ACC112 (cell line): ENCODE measurements at regions not wholly inside any gene's neighbourhood (a gene's known extent, or its start where the extent isn't known, plus 50 kb on each side); places are given as distances from the start of the nearest gene placed in this dataset.
A peak's percentile ranks its signal among the peaks of the same experiment; 100 is the strongest.
"Not testable (repeated sequence)": the region's sequence is repeated elsewhere in the genome, so short reads cannot be mapped to it uniquely, and the experiment has no call there.

Source experiments
- H2AFZ ChIP-seq: fragments of 200-600 bp; sonication (generic); one replicate; pipeline ENCODE4 v1.6.0; 2017; ENCODE audit warnings: antibody characterized with exemption, low read length; ENCODE audit not compliant: unreplicated experiment
- H3K27ac ChIP-seq: fragments of 200-600 bp; sonication (generic); 2 replicates; pipeline ENCODE4 v1.5.1; 2014; ENCODE audit warnings: low read depth, mild to moderate bottlenecking, antibody characterized with exemption, low read length, moderate library complexity
- H3K27me3 ChIP-seq: fragments of 200-600 bp; sonication (generic); 2 replicates; pipeline ENCODE4 v1.6.1; 2014; ENCODE audit warnings: mild to moderate bottlenecking, antibody characterized with exemption, low read length, moderate library complexity, mixed read lengths; ENCODE audit not compliant: insufficient read depth
- H3K36me3 ChIP-seq: fragments of 200-600 bp; sonication (generic); 2 replicates; pipeline ENCODE4 v1.6.1; 2016; ENCODE audit warnings: mild to moderate bottlenecking, antibody characterized with exemption, low read length, moderate library complexity, mixed read lengths; ENCODE audit not compliant: insufficient read depth
- H3K4me1 ChIP-seq: fragments of 200-600 bp; sonication (generic); one replicate; pipeline ENCODE4 v1.6.1; 2016; ENCODE audit warnings: low read length, mixed read lengths; ENCODE audit not compliant: insufficient read depth, unreplicated experiment, control insufficient read depth
- H3K4me3 ChIP-seq: fragments of 200-600 bp; sonication (generic); 2 replicates; pipeline ENCODE4 v1.5.1; 2014; ENCODE audit warnings: mild to moderate bottlenecking, low read depth, low read length
- H3K79me2 ChIP-seq: fragments of 200-600 bp; sonication (generic); one replicate; pipeline ENCODE4 v1.6.0; 2016; ENCODE audit warnings: low read length; ENCODE audit not compliant: control insufficient read depth, unreplicated experiment, insufficient read depth

DNA sequence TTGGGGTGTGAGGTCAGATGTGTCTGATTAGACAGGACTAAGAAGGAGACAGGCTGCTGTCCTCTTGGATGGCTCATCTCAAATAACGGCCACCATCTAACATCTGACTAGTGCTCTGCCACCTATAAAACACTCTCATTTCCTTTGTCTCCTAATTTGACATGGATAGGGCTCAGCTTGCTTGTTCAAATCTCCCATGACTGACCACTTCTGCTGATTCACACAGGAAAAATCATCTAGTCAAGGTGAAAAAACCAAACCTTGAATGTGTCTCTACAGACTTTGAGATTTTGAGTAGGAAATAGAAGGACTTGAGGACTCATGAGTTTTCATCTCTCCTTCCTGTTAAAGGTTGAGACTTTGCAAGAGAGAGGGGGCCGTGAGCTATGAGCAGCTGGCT lies 150.6 kb downstream of the IER5 start:
- Histone ChIP-seq H3K36me3 (no peaks in the 10 kb centered on the region), H3K27ac (no peak overlapping the region), H3K79me2 (no peaks in the 10 kb centered on the region), H3K27me3 (peaks cover 25% of the 10 kb centered on the region; the same call in 1 of the 2 replicates), H2AFZ (no peak overlapping the region), H3K4me3 (no peak overlapping the region), H3K4me1 (no peaks in the 10 kb centered on the region)

DNA sequence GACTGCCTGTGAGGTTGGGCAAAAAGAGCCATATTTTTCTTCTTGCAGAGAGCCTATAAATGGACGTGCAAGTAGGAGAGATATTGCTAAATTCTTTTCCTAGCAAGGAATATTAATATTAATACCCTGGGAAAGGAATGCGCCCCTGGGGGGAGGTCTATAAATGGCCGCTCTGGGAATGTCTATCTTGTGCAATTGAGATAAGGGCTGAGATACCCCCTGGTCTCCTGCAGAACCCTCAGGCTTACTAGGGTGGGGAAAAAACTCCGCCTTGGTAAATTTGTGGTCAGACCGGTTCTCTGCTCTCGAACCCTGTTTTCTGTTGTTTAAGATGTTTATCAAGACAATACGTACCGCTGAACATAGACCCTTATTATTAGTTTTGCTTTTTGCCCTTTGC lies 157.8 kb downstream of the IER5 start:
- not testable (repeated sequence) for H3K79me2 ChIP-seq, H2AFZ ChIP-seq, H3K27ac ChIP-seq, H3K36me3 ChIP-seq, H3K4me3 ChIP-seq, H3K27me3 ChIP-seq, H3K4me1 ChIP-seq

DNA sequence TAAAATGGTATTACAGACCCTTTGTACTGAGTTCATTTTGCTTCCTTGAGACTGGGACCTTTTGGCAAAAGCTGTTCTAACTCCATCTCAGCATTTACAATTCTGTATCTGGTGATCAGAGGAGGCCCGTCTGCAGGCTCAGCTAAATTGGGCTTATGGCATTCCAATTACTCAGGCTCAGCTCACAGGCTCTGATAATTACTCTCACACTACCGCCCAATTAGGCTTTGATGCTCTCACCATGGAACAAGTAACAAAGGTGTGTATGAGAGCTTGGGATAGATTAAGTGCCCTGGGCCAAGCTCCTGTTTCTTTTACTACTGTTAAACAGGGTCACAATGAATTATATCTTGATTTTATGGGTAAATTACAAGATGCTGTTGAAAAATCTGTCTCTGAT lies 159.9 kb downstream of the IER5 start:
- not testable (repeated sequence) for H3K27me3 ChIP-seq

DNA sequence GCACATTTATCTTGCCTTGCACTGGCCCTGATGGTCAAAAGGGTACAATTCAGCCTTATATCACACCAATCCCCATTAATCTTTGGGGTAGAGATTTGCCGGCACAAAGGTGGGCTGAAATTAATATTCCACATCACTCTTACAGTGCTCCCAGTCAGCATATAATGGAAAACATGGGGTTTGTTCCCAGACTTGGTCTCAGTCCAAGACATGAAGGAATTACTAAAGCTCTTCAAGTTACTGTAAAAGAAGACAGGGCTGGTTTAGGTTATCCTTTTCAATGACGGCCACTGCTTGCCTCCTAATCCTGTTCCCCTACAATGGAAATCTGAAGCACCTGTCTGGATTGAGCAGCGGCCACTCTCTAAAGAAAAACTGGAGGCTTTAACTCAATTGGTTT lies 160.7 kb downstream of the IER5 start:
- H2AFZ ChIP-seq = no peak overlapping the region
- H3K4me3 ChIP-seq = no peak overlapping the region
- no peaks in the 10 kb centered on the region for H3K79me2 ChIP-seq
- H3K27me3 ChIP-seq = no peaks in the 10 kb centered on the region
- no peak overlapping the region for H3K27ac ChIP-seq
- H3K4me1 ChIP-seq = peaks cover 15% of the 10 kb centered on the region
- no peaks in the 10 kb centered on the region for H3K36me3 ChIP-seq

More for the DNA sequence above, 159.9 kb downstream of the IER5 start:
- not testable (repeated sequence) for H3K4me3 ChIP-seq, H3K36me3 ChIP-seq, H3K27ac ChIP-seq, H2AFZ ChIP-seq, H3K79me2 ChIP-seq
- H3K4me1 ChIP-seq = peaks cover 15% of the 10 kb centered on the region

DNA sequence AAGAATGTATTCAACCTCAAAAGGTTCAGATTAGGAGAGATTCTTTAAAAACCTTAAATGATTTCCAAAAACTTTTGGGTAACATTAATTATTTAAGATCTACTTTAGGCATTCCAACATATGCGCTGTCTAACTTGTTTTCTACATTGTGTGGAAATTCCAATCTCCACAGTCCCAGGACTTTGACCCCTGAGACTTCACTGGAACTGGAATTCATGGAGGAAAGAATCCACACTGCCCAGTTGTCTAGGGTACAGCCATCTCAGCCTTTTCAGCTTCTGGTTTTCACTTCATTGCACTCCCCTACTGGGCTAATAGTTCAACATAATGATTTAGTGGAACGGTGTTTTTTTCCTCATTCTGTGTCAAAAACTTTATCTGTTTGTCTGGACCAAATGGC lies 161.5 kb downstream of the IER5 start:
- H3K27ac ChIP-seq = no peak overlapping the region
- H3K4me1 ChIP-seq = peaks cover 15% of the 10 kb centered on the region
- H3K27me3 ChIP-seq = no peaks in the 10 kb centered on the region
- no peak overlapping the region for H2AFZ ChIP-seq
- no peak overlapping the region for H3K4me3 ChIP-seq
- no peaks in the 10 kb centered on the region for H3K79me2 ChIP-seq
- no peaks in the 10 kb centered on the region for H3K36me3 ChIP-seq

DNA sequence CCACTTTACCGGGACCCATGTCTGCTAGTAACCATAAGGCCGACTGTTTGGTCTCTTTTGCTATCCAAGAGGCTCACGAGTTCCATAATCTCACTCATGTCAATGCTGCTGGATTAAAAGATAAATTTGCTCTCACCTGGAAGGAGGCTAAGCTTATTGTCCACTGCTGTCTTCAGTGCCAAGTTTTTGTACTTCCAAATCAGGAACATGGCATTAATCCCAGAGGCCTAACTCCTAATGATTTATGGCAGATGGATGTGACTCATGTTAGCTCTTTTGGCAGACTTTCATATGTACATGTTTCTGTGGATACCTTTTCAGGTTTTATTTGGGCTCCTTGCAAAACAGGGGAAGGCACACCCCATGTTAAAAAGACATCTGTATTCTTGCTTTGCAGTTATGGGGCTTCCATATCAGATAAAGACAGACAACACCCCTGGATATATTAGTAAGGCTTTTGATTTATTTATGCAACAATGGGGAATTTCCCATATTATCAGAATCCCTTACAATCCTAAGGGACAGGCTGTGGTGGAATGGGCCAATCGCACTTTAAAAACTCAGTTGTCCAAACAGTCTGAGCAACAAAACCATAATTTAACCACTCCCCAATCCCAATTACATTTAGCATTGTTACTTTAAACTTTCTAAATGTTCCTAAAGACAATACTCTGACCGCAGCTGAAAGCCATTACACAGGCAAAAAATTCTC lies 162.7 kb downstream of the IER5 start:
- H3K27me3 ChIP-seq = no peaks in the 10 kb centered on the region
- H3K4me3 ChIP-seq = no peak overlapping the region
- H3K4me1 ChIP-seq = peaks cover 19% of the 10 kb centered on the region
- H3K27ac ChIP-seq = peak overlapping the region; percentile 27; the same call in 1 of the 2 replicates
- no peaks in the 10 kb centered on the region for H3K79me2 ChIP-seq
- no peak overlapping the region for H2AFZ ChIP-seq
- H3K36me3 ChIP-seq = no peaks in the 10 kb centered on the region

DNA sequence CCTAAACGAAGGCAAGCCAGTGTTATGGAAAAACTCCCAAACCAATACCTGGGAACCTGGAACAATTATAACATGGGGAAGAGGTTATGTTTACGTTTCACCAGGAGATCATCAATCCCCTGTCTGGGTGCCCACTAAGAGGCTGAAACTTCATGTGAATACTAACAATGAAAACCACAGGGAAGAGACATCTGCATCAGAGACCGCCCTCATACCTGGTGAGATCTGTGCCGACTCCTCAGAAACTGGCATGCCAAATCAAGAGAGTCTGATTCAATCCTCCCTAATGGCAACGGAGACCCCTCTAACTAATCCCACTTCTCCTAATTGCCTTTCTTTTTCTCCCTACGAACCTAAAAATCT lies 163.2 kb downstream of the IER5 start:
- Histone ChIP-seq H3K27me3 (no peaks in the 10 kb centered on the region), H3K79me2 (no peaks in the 10 kb centered on the region), H2AFZ (no peak overlapping the region), H3K36me3 (no peaks in the 10 kb centered on the region), H3K27ac (peak overlapping the region; percentile 27; the same call in 1 of the 2 replicates), H3K4me1 (peaks cover 19% of the 10 kb centered on the region), H3K4me3 (no peak overlapping the region)

DNA sequence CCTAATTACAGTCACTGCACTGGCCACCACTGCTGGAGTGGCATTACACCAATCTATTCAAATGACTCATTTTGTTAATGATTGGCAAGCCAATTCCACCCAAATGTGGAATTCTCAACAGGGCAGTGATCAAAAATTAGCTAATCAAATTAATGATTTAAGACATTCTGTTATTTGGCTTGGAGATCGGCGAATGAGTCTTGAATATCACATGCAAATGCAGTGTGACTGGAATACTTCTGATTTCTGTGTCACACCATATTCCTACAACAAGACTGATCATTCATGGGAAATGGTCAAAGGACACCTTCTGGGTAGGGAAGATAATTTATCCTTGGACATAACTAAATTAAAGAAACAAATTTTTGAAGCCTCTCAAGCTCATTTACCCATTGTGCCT lies 165.1 kb downstream of the IER5 start:
- H3K27me3 ChIP-seq = peaks cover 11% of the 10 kb centered on the region
- H3K79me2 ChIP-seq, H3K36me3 ChIP-seq, H3K27ac ChIP-seq, H2AFZ ChIP-seq, H3K4me3 ChIP-seq: not testable (repeated sequence)
- H3K4me1 ChIP-seq = peaks cover 19% of the 10 kb centered on the region

DNA sequence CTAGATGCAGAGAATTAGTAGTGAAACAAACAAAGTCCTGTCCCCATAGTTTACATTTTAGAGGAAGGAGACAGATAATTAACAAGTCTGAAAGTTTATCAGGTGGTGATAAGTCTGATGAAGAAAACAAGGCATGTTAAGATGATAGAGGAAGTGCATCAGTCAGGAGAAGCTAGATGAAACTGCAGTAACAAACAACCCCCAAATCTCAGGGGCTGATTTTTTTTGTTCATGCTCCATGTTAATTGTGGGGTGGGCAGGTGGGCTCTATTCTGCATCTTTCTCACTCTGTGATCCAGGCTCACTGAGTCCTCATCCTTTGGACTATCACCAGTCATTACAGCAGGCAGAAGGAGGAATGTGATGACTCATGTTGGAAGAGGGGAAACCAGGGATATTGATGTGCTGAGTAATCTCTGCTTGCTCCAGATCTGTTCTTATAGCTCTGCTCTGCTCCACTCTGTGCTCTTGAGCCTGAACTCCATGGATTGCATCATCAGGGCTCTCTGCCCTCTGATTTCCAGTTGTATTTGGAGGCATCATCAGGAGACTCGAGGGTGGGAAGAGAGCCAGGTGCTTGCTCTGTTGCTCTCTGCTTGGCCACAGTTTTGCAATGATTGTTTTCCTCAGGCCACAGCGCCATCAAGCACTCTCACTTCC lies 166.9 kb downstream of the IER5 start:
- peaks cover 25% of the 10 kb centered on the region for H3K27me3 ChIP-seq
- H2AFZ ChIP-seq = no peak overlapping the region
- H3K27ac ChIP-seq = 0 out of 2 replicates have a peak overlapping the region, but pooled peaks have one; percentile 19
- H3K36me3 ChIP-seq = no peaks in the 10 kb centered on the region
- H3K4me3 ChIP-seq = no peak overlapping the region
- no peaks in the 10 kb centered on the region for H3K79me2 ChIP-seq
- H3K4me1 ChIP-seq = peaks cover 19% of the 10 kb centered on the region

DNA sequence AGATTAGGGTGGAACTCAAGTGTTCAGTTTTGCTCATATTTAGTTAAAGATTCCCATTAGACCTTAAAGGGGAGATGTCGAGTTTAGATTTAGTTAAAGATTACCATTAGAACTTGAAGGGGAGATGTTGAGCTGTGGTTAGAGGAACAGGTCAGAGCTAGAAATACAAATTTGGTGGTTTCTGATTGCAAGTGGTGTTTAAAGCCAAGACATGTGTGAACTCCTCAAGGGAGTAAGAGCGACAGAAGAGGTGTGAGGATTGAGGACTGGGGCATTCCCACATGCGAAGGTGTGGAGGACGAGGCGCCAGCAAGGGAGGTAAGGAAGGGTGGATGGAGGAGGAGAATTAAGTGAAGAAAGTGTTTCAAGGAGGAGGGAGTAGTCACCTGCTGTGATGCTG lies 168.6 kb downstream of the IER5 start:
- H3K79me2 ChIP-seq = no peaks in the 10 kb centered on the region
- peaks cover 26% of the 10 kb centered on the region for H3K27me3 ChIP-seq
- H3K36me3 ChIP-seq = no peaks in the 10 kb centered on the region
- H3K4me3 ChIP-seq = no peak overlapping the region
- H2AFZ ChIP-seq = no peak overlapping the region
- no peak overlapping the region for H3K27ac ChIP-seq
- H3K4me1 ChIP-seq = peaks cover 7% of the 10 kb centered on the region
